ENCODE measurements at regions not wholly inside any gene's neighbourhood (a gene's known extent, or its start where the extent isn't known, plus 50 kb on each side); places are given as distances from the start of the nearest gene placed in this dataset.

DNA sequence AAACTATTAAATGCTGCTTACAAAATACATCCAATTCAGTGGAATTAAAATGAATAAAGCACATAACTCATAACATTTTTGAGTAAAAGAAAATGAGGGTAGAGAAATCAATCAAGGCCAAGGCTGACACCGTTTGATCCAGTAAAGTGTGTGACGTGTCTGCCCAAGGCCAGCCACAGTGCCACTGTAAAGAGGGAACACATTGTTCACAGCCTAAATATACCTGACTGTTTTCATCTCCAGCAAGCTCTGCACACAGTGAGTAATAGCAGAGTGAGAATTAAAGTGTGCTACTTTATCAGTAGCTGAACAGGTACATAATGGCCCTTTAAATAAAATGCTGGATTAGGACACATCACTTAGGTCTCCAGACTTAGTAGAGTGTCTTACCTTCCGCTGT, 130.8 kb upstream of the DPP6 start:
- no peak for TF ChIP-seq RARB (CRISPR knock-in tag; IDR thresholded peaks at IDR 0.05)
- TF ChIP-seq ISL1 (CRISPR knock-in tag; IDR thresholded peaks at IDR 0.05): no peak
- no peak for TF ChIP-seq ZFP30 (CRISPR knock-in tag; IDR thresholded peaks at IDR 0.05)
- TF ChIP-seq CSDC2 (CRISPR knock-in tag; IDR thresholded peaks at IDR 0.05): no peak
- no peak for TF ChIP-seq ZNF70 (CRISPR knock-in tag; IDR thresholded peaks at IDR 0.05)
- TF ChIP-seq, protein P1, sequence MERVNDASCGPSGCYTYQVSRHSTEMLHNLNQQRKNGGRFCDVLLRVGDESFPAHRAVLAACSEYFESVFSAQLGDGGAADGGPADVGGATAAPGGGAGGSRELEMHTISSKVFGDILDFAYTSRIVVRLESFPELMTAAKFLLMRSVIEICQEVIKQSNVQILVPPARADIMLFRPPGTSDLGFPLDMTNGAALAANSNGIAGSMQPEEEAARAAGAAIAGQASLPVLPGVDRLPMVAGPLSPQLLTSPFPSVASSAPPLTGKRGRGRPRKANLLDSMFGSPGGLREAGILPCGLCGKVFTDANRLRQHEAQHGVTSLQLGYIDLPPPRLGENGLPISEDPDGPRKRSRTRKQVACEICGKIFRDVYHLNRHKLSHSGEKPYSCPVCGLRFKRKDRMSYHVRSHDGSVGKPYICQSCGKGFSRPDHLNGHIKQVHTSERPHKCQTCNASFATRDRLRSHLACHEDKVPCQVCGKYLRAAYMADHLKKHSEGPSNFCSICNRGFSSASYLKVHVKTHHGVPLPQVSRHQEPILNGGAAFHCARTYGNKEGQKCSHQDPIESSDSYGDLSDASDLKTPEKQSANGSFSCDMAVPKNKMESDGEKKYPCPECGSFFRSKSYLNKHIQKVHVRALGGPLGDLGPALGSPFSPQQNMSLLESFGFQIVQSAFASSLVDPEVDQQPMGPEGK (CRISPR knock-in tag; IDR thresholded peaks at IDR 0.05; ENCODE audit: borderline replicate concordance): no peak

Data from SK-N-SH treated with all-trans-retinoic acid at 6 μM for 48 hours (cell line).